ENCODE measurements at regions not wholly inside any gene's neighbourhood (a gene's known extent, or its start where the extent isn't known, plus 50 kb on each side); places are given as distances from the start of the nearest gene placed in this dataset.
A peak's percentile ranks its signal among the peaks of the same experiment; 100 is the strongest.

DNA sequence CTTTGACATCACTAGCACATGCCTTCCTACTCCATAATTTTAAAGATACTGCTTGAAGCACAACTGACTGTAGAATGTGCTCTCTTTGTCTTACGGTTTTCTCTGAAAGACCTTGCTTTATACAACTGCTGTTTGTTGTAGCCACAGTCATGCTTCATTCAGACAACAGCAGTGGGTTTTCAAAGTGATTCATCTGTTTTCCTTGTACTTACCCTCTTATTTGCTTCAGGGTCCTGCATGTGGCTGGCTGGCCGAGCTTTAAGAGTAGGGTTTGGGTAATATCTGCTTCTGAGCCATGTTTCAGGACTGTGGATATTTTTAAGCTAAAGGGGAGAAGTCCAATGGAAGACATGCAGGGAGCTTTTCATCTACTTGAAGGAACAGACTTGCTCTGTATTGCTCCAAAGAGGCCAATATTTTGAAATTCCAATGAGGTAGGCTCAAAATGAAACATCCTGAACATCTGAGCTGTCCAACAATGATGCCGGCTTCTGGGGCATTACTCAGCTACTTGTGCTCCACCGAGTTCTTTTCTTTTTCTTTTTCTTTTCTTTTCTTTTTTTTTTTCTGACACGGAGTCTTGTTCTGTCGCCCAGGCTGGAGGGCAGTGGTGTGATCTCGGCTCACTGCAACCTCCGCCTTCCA lies 160.2 kb upstream of the SGK1 start:
- DNase-seq, result no peak

DNA sequence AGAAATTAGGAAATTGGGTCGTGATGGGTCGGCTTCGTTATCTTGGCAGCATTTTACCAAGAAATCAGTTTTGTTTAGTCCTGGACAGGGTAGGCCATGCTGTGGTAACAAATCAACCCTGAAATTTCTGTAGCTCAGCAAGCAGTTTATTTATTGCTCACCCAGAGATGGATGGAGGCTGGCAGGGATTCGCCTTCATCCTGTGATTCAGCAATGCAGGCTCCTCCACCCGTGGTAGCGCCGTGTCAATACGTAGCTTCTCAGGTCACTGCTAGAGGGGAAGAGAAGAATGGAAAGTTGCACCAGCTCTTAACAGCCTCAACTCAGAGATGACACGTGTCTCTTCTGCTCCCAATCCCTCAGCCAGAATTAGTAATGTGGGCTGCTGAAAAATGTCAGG lies 157.0 kb upstream of the SGK1 start:
- no peak for DNase-seq

DNA sequence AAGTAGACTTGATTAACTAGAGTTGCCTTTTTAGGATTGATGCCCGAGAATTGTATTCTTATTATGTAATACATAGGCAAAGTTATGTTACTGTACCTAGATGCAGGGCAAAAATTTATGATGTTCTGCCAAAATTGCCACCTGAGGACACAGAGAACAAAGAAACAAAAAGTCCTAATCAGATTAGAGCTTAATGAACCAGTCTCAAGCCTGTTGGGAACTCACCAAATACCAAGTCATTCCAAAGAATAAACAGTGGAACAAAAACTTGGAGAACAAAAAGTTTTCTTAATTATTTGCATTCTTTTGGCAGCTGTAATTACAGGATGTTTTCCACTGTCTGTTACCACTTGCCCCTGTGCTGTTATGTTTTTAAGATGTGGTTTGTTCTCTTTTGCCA lies 154.7 kb upstream of the SGK1 start:
- no peak for DNase-seq

DNA sequence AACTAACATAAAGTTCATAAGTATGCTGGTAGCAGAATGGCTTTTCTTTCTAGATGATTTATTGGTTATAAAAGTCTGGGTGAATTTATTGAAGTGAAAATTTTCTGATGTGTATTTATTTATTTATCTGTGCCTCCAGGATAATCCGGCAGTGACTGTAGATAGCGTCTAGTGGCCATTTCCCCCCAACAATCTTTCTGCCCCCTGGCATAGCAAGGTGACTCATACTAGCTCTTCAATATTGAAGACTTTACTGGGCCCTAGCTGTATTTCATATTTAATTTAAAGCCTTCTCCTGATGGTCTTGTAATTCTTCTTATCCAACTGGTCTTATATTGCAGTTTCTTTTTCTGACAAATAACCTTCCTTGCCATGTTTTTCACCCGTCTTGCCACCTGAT lies 154.1 kb upstream of the SGK1 start:
- DNase-seq, result no peak

GRCh38 chr6:134470457-134470975 lies 152.6 kb upstream of the SGK1 start:
- no peak for DNase-seq

DNA sequence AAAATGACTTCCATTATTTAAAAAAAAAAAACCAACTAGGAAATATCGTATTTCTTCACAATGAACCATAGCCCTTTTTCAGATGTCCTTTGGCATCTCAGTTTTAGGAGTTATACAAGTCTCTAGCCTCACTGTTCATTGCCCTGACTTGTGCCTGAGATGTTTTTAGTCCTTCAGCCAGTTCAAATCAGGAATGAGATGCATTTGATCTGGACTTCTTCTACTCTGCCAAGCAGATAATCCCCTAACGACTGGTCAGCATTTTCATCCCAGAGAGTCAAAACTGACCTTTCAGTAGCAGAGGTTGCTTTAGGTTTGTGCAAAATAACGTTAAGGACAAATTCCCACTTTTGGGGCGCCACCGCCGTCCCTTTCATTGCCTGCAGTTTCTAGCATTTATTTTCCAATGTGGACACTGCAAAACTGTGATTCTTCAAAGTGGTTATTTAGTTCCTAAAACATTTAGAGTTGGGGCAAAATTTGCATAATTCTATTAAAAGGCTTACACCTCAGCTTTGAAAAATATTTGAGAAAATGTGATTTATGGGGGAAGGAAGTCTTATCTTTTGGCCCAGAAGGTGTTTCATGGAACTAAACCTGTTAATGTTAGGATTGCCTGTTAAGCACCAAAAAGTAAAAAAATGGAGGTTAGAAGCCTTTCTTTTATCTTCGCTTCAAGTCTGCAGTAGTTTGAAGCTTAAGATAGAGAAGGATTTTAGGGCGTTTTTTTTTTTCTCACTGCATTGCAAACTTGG lies 152.0 kb upstream of the SGK1 start:
- DNase-seq, result no peak

- DNase-seq, result no peak
These were observed 150.7 kb upstream of the SGK1 start for GRCh38 chr6:134468633-134469032.

GRCh38 chr6:134467620-134468019 lies 149.7 kb upstream of the SGK1 start:
- no peak for DNase-seq

- no peak for DNase-seq
These were observed 149.0 kb upstream of the SGK1 start for GRCh38 chr6:134466771-134467525.

GRCh38 chr6:134464690-134465411 lies 146.9 kb upstream of the SGK1 start:
- DNase-seq, result no peak

- DNase-seq, result peak; percentile 45 to 63
These were observed 141.1 kb upstream of the SGK1 start for GRCh38 chr6:134458857-134459657.

DNA sequence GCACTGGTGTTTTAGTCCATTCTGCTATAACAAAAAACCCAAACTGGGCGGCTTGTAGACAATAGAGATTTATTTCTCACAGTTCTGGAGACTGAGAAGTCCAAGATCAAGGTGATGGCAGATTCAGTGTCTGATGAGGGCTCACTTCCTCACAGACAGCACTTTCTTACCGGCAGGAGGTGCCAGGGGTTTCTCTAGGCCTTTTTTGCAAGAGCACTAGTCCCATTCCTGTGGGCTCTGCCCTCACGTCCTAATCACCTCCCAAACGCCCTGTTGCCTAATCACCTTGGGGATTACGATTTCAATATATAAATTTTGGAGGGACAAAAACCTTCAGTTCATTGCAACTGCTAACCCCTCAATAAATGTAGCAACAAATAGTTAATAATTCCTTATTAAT lies 140.0 kb upstream of the SGK1 start:
- DNase-seq, result no peak

DNA sequence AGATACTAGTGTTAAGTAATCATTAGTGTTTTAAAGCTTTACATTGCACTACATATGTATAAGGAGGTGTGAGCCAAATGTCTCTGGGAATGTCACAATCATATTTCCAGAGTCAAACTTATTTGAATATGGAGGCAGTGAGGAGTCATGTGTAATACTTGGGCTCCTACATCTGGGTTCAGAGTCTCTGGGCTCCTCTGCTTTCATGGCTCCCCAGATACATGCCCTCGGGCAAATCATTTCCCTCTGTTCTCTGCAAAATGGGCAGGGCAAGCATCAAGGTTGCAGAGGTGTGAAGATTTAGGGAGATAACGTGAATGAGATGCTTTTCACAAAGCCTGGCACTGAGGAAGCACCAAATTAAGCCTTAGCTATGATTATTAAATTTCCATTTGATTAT lies 138.3 kb upstream of the SGK1 start:
- DNase-seq, result no peak

GRCh38 chr6:134455319-134455718 lies 137.4 kb upstream of the SGK1 start:
- DNase-seq, result no peak

DNA sequence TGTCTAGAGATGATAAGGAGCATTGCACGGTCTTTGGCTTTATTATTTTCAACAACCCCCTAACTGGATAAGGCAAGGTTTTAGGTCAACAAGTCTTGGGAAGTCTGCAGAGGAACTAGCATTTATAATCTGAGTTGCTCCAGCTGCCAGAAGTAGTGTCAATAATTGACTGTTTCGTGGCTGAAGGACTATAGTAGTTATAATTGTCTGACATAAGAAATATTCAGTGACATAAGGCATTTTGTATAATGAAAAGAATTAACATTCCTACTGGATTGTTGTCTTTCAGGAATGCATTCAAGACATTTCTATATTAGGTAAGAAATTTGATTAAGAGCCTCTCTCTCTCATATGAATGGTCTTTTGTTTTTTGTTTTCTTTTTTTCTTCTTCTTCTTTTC lies 136.9 kb upstream of the SGK1 start:
- no peak for DNase-seq

DNA sequence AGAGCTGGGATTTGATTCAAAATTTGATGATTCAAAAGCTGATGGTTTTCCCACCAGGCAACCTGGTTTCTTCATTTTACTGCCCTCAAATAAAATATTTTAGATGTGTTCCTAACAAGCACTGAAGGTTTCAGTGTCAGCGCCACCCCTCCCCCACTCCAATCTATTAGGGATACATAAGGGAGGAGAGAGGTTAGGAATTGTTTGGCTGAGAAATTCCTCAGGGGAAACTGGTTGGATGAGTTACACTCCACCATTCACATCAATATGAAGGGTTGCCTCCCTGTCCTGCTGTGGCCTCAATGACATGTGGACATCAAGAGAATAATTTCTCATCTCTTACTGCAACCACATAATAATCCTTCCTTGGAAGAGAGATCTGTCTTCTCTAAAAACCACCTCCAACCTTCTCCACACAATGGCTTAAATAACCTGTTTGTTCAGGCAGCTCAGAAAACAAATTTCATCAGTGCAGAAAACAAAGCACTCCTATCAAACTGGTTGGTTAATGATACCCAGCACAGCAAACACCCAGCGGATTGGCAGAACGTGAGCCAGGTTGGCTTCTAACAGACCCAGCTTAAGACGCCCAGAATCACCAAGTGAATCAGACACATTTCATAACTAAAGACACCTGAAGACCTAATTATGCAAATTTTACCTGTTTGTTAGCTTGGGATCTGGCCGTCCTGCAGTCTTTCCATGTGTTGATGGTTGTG lies 136.0 kb upstream of the SGK1 start:
- DNase-seq, result no peak

- no peak for DNase-seq
These were observed 135.0 kb upstream of the SGK1 start for GRCh38 chr6:134452906-134453305.

DNA sequence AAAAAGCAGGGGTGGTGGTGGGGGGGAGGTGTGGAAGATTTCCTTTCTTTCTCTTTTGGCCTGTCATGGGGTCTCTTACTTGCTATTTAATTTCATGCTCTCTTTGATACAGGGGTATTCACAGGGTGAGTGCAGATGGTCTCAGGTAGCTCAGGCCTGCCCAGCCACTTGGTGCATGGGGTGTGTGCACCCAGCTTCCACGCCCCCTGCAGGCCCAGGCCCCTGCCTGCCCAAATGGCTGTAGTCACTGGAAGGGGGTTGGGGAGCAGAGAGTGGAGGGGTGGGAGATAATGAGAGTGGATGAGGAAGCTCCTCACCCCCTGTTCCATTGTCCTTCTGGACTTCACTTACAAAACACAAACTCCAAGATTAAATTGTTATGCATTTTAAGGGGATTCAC lies 133.6 kb upstream of the SGK1 start:
- no peak for DNase-seq

DNA sequence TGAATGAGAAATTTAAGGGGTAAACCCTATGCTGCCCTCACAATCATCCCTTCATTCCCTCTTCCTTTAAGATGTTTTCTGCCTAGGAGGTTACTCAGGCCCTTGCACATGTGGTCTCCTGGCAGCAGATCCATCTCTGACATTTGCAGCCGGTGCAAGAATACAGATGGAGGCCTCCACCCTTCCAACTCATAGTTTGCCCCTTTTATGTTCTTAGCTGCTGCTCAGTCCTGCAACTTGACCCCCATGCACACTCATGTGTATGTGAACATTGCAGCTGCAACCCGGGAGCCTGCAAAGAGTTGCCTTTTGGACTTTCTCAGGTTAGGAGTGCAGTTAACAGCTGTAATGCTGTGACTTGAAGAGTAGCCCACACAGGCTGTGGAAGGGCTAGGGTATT lies 131.9 kb upstream of the SGK1 start:
- no peak for DNase-seq

DNA sequence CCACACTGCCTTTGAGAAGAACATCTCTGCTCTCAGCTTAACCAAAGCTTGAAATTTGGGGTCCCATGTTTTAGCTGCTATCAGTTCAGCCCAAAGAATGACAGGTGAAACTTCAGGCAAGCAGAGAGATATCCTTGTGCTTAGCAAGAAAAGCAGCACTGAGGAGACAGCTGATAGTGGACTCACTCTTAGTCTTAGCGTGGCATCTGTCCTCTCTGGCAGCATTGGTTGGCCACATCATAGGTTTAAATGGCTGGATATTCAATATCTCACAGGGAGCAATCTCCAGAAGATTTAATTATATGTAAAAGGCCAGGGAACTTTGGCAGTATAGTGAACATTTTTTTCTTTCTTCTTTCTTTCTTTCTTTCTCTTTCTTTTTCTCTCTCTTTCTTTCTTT lies 131.1 kb upstream of the SGK1 start:
- DNase-seq, result no peak

DNA sequence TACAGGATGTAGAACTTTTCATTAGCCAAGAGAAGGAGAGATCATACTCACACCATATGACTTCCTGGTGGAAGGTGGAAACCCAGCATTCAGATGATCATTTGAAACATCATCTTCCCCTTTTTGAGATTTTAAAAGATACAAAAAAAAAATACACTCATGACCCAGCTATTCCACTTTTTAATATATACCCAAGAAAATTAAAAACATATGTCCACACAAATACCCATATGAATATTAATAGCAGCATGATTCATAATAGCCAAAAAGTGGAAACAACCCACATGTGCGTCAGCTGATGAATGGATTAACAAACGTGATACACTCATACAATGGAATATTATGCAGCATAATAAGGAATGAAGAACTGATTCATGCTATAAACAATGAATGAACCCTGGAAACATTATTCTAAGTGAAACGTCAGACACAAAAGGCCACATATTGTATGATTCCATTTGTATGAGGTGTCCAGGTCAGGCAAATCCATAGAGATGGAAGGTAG lies 130.0 kb upstream of the SGK1 start:
- no peak for DNase-seq

All from Kasumi-1 (cell line).